ENCODE measurements at regions not wholly inside any gene's neighbourhood (a gene's known extent, or its start where the extent isn't known, plus 50 kb on each side); places are given as distances from the start of the nearest gene placed in this dataset.

DNA sequence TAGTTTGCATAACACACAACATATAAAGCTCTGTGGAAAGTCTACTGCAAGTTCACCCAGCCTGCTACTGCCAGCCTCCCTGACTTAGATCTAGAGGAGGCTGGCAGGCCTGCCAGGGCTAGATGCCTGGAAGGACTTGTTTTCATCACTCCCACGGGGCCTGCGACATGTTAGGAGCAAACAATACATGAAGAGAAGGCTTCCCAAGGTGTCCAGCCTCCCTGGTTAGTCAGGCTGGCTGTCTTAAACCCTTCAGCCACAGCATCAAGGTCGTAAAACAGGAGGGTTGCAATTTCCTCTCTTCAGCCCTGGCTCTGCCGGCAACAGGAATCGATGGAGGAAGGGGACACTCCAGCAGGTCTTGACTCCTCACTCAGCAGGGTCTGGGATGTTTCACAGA is 104.5 kb downstream of the NGF start:
- no peak overlapping the region for H3K27ac ChIP-seq (ENCODE audit: low read depth in 1 of 2, low read length in 2 of 2)
- no peaks in the 10 kb centered on the region for H3K4me1 Mint-ChIP-seq (ENCODE audit: low read depth)
- ChIA-PET POLR2A (no interaction called here), CTCF (no interaction called here)
- H3K4me3 Mint-ChIP-seq, result no peak overlapping the region
- H3K4me3 ChIP-seq (ENCODE audit: low read length), result no peak overlapping the region
- no peak for ATAC-seq (ENCODE audit: poor library complexity)
- TF ChIP-seq, protein P1, sequence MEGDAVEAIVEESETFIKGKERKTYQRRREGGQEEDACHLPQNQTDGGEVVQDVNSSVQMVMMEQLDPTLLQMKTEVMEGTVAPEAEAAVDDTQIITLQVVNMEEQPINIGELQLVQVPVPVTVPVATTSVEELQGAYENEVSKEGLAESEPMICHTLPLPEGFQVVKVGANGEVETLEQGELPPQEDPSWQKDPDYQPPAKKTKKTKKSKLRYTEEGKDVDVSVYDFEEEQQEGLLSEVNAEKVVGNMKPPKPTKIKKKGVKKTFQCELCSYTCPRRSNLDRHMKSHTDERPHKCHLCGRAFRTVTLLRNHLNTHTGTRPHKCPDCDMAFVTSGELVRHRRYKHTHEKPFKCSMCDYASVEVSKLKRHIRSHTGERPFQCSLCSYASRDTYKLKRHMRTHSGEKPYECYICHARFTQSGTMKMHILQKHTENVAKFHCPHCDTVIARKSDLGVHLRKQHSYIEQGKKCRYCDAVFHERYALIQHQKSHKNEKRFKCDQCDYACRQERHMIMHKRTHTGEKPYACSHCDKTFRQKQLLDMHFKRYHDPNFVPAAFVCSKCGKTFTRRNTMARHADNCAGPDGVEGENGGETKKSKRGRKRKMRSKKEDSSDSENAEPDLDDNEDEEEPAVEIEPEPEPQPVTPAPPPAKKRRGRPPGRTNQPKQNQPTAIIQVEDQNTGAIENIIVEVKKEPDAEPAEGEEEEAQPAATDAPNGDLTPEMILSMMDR (IDR thresholded peaks at IDR 0.05), result no peak
- H3K27ac Mint-ChIP-seq, result no peak overlapping the region
- no peaks in the 10 kb centered on the region for H3K9me3 ChIP-seq (ENCODE audit: control insufficient read depth in 1 of 2, insufficient read depth in 1 of 2, low read length in 2 of 2)
- H3K36me3 ChIP-seq (ENCODE audit: insufficient read depth, low read length), result no peaks in the 10 kb centered on the region
- no peaks in the 10 kb centered on the region for H3K36me3 Mint-ChIP-seq (ENCODE audit: low read depth)
- no peaks in the 10 kb centered on the region for H3K4me1 ChIP-seq (ENCODE audit: insufficient read depth, low read length)
- no peaks in the 10 kb centered on the region for H3K9me3 Mint-ChIP-seq
- peaks cover 5% of the 10 kb centered on the region for H3K27me3 Mint-ChIP-seq
- no peak for DNase-seq
- no peaks in the 10 kb centered on the region for H3K27me3 ChIP-seq (ENCODE audit: control insufficient read depth in 1 of 2, insufficient read depth in 2 of 2, low read length in 2 of 2)
- intact Hi-C loops (cut with DNase I, micrococcal nuclease), result no loop called here

DNA sequence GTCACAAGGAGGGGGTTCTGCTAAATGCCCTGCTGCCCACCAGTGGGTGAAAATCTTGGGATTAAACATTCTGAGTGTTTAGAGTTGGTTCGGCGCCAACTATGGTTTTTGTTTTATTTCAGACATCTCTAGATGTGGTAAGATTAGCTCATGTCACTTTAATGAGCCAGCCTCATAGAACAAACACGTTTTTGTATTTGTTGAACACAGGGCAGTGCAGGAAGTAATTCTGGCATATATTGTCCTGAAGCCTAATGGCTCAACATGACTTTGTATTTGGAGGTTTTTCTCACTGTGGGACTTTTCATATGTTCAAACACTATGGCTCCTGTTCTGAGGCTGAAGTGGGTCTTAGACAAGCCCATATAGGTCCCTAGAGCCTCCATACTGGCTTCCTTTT is 107.8 kb downstream of the NGF start:
- Histone ChIP-seq H3K9me3 (ENCODE audit: control insufficient read depth in 1 of 2, insufficient read depth in 1 of 2, low read length in 2 of 2) (no peaks in the 10 kb centered on the region), H3K4me3 (ENCODE audit: low read length) (no peak overlapping the region), H3K27ac (ENCODE audit: low read depth in 1 of 2, low read length in 2 of 2) (no peak overlapping the region), H3K36me3 (ENCODE audit: insufficient read depth, low read length) (no peaks in the 10 kb centered on the region), H3K27me3 (ENCODE audit: control insufficient read depth in 1 of 2, insufficient read depth in 2 of 2, low read length in 2 of 2) (no peaks in the 10 kb centered on the region), H3K4me1 (ENCODE audit: insufficient read depth, low read length) (no peaks in the 10 kb centered on the region)
- no peaks in the 10 kb centered on the region for H3K4me1 Mint-ChIP-seq (ENCODE audit: low read depth)
- DNase-seq, result no peak
- no peak overlapping the region for H3K27ac Mint-ChIP-seq
- TF ChIP-seq, protein P1 (IDR thresholded peaks at IDR 0.05), result no peak
- no peak for ATAC-seq (ENCODE audit: poor library complexity)
- no peaks in the 10 kb centered on the region for H3K9me3 Mint-ChIP-seq
- POLR2A ChIA-PET, result no interaction called here
- H3K27me3 Mint-ChIP-seq, result no peaks in the 10 kb centered on the region
- no peaks in the 10 kb centered on the region for H3K36me3 Mint-ChIP-seq (ENCODE audit: low read depth)
- CTCF ChIA-PET, result no interaction called here
- no peak overlapping the region for H3K4me3 Mint-ChIP-seq
- intact Hi-C loops (cut with DNase I, micrococcal nuclease), result no loop called here

DNA sequence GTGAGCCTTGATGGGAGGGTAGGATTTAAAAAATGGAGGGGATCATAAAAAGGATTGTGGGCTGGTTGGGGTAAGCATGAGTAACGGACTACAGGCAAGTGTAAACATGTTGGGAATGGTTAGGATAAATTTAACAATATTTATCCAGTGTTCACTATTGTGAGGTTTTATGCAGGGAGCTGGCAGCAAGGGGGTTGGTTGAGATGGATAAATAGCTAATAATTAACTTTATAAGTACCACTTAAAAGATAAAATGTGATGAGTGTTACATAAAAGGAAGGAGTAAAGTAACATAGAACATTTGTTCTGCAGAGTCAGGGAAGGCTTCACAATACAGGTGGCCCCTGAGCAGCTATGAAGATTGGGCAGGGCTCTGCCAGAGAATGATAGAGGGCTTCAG is 109.0 kb downstream of the NGF start:
- intact Hi-C loops (cut with DNase I, micrococcal nuclease), result no loop called here
- Mint-ChIP-seq H3K9me3 (no peaks in the 10 kb centered on the region), H3K4me3 (no peak overlapping the region), H3K27ac (no peak overlapping the region), H3K27me3 (peaks cover 6% of the 10 kb centered on the region), H3K4me1 (ENCODE audit: low read depth) (no peaks in the 10 kb centered on the region), H3K36me3 (ENCODE audit: low read depth) (no peaks in the 10 kb centered on the region)
- ChIA-PET CTCF (no interaction called here), POLR2A (no interaction called here)
- H3K9me3 ChIP-seq (ENCODE audit: control insufficient read depth in 1 of 2, insufficient read depth in 1 of 2, low read length in 2 of 2), result no peaks in the 10 kb centered on the region
- no peaks in the 10 kb centered on the region for H3K4me1 ChIP-seq (ENCODE audit: insufficient read depth, low read length)
- H3K27ac ChIP-seq (ENCODE audit: low read depth in 1 of 2, low read length in 2 of 2), result no peak overlapping the region
- H3K27me3 ChIP-seq (ENCODE audit: control insufficient read depth in 1 of 2, insufficient read depth in 2 of 2, low read length in 2 of 2), result peaks cover 0 to 3% of the 10 kb centered on the region in 2 experiments
- TF ChIP-seq, protein P1 (IDR thresholded peaks at IDR 0.05), result no peak
- ATAC-seq (ENCODE audit: poor library complexity) (no peak), DNase-seq (no peak)
- no peaks in the 10 kb centered on the region for H3K36me3 ChIP-seq (ENCODE audit: insufficient read depth, low read length)
- H3K4me3 ChIP-seq (ENCODE audit: low read length), result no peak overlapping the region

Measured in CD4-positive, alpha-beta T cell (primary cell).